GM04504 (cell line): ENCODE measurements at regions not wholly inside any gene's neighbourhood (a gene's known extent, or its start where the extent isn't known, plus 50 kb on each side); places are given as distances from the start of the nearest gene placed in this dataset.
A peak's percentile ranks its signal among the peaks of the same experiment; 100 is the strongest.

Experiments used
- DNase-seq: peaks from one replicate; pipeline ENCODE4 v3.0.0-alpha.2; 2012; ENCODE audit warnings: low read depth

GRCh38 chr3:164572436-164572835, 505.9 kb downstream of the SI start:
- no peak for DNase-seq

GRCh38 chr3:164550857-164551256, 527.4 kb downstream of the SI start:
- DNase-seq, result no peak

- DNase-seq, result no peak
These were observed 539.1 kb downstream of the SI start for GRCh38 chr3:164539215-164539614.

- DNase-seq, result no peak
These were observed 540.8 kb downstream of the SI start for GRCh38 chr3:164537485-164537884.

DNA sequence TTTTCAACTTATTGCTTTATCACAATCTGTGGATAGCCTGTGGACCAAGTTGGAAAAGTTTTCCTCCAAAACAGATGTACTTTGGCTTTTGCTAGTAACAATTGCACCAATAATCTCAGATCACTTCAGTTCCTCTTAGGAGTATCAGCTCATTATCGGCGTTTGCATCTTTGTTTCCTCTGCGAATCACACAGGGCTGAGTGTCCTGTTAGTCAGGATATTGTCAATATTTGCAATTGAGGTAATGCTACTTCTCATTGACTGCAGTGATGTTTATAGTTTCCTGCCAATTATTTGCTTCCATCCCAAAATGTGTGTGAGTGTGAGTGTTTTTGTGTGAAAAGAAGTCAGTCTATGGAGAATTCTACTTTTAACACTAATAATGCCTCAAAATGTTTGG, 545.0 kb downstream of the SI start:
- no peak for DNase-seq

- DNase-seq, result no peak
These were observed 552.0 kb downstream of the SI start for GRCh38 chr3:164526250-164526649.

- DNase-seq, result no peak
These were observed 554.1 kb downstream of the SI start for GRCh38 chr3:164524201-164524600.

GRCh38 chr3:164522073-164522763, 556.1 kb downstream of the SI start:
- DNase-seq, result no peak

GRCh38 chr3:164521644-164522043, 556.7 kb downstream of the SI start:
- no peak for DNase-seq

- DNase-seq, result no peak
These were observed 557.2 kb downstream of the SI start for GRCh38 chr3:164521139-164521538.

GRCh38 chr3:164515256-164515655, 563.0 kb downstream of the SI start:
- no peak for DNase-seq

DNA sequence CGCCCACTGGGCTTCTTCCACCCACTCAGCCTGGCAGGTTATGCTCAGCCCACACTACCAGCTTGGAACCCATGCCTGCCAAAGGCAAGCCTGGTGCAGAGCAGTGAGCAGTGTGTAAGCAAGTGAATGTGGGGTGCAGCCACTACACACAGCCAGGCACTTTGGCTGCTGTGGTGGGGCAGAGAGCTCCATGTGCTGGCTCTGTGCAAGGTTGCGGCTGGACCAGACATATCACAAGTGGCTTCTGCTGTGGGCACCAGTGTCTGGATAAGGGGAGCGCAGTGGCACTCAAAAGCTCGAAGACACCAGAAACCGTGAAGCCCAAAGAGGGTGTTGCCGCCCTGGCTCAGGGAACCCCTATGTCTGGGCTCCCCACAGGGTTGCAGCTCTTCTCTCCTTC, 563.7 kb downstream of the SI start:
- no peak for DNase-seq

DNA sequence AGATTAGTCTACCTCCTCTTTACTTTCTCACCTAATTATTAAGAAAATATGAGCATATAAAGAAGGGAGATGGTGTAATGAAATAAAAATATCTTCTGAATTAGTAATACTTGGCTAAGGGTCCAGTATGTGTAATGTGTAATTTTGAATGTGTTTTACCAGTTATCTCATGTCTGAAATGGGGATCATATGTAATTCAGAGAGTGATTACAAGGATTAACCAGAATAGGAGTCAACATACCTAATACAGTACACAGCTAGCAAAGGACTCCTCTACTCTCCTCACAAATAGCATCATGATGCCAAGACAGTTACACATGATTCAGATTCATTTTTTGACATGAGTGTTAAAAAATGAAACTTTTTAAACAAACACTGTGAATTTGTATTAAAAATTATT, 570.4 kb downstream of the SI start:
- no peak for DNase-seq

- DNase-seq, result no peak
These were observed 579.4 kb downstream of the SI start for GRCh38 chr3:164498917-164499316.

DNA sequence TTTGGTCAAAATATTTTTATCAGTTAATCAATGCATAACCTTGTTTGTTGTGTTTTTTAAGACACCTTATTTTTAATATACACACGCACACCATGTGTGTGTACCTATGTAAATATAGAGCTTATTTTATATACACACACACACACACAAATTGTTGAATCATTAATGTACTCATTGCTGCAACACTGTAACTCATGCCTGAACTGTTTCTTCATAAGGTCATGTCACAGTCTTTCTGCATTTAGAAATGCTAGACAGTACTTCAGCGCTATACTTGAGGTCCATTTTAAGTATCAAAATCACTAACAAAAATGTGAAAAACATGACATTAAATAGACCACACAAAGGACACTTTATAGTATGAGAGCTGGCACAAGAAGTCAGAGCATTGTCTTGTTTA, 589.4 kb downstream of the SI start:
- DNase-seq, result no peak

DNA sequence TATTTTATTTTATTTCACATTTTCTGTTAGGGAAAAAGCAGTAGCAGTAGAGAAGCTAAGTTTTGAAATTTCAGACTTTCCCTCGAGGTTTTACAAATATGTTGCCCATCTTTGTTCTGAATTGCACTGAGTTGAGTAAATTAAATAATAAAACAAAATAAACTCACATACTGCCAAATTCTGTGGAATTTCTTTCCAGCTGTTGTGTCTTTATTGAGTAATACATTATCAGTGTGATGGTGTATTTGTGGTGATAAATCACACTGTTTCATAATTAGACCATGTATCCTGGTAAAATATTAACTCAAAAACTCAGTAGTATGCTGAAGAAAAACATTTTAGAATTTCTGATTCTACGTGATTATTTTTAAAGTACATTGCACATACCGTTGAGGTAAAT, 592.1 kb downstream of the SI start:
- peak; percentile 28 for DNase-seq

DNA sequence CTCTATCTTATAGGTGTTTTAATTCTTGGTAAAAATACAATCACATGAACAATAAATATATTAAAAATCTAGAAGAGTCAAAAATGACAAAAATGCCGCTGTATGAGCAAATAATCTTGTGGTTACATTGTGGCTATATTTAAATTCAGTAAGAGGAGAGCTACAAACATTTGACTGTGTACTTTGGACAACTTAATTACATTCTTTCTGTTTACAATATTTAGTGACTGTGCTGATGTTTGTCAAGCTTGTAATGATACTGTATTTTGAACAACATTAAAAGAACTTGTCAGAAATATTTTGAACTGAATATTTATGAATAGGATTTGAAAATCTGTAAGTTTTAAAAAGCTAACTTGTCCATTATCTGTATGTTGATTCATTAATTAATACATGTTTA, 598.3 kb downstream of the SI start:
- DNase-seq, result no peak

DNA sequence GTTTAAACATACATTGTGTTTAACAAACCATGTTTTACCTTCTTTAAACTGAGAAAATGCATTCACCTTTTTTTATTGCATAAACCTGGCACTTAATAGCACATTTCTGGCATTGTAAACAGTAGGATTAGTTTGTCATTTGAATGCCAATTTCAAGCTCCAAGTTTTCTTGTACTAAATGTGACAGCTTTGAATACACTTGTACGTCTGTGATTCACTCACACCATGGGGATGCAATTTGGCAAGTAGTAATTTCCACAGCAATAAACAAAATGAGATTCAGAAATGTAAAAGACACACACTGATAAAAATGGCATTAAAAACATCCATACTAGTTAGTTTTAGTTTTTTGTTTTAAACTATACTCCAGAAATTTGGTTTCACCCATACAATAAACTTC, 598.9 kb downstream of the SI start:
- no peak for DNase-seq

GRCh38 chr3:164478323-164478722, 600.0 kb downstream of the SI start:
- DNase-seq, result no peak

GRCh38 chr3:164477403-164477802, 600.9 kb downstream of the SI start:
- DNase-seq, result no peak

- DNase-seq, result no peak
These were observed 601.7 kb downstream of the SI start for GRCh38 chr3:164476631-164477030.

- no peak for DNase-seq
These were observed 607.8 kb downstream of the SI start for GRCh38 chr3:164470471-164470870.

GRCh38 chr3:164468055-164468454, 610.2 kb downstream of the SI start:
- no peak for DNase-seq

DNA sequence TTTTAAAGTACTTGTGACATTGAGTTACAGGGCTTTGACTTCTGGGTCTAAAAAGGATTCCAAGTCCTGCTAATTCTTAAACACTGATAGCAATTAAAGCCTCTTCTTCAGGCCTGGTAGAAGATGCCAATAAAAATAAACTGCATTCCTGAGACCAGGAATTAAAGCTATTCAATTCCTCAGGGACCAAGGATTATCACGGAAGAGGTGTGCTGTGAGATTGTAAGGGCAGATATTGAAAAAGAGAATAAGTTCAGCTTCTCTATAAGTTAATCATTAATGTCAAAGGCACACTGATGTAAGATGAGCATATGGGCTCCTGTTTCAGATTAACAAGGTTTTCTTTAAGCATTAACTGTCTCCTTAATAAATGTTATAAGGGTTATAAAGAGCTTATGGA, 611.3 kb downstream of the SI start:
- DNase-seq, result no peak

DNA sequence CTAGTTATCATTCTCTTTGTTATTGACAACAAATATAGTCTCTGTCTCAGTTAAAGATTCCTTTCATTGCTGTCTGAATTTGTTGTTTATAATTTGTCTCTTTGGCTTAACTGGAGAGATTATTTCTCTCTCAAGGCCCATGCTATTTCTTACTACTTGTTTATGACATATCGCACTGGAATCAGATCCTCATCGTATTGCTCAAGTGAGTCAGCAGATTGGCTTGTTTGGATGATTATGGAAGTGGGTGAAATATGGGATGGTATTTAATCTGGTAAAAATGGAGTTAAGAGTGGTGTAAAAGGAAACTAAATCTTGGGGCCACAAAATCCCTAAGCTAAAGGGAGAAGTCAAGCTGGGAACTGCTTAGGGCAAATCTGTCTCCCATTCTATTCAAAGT, 613.1 kb downstream of the SI start:
- peak; percentile 50 for DNase-seq
